Hematopoietic multipotent progenitor cell (in vitro differentiated cells): ENCODE measurements at regions not wholly inside any gene's neighbourhood (a gene's known extent, or its start where the extent isn't known, plus 50 kb on each side); places are given as distances from the start of the nearest gene placed in this dataset.
A peak's percentile ranks its signal among the peaks of the same experiment; 100 is the strongest.

Source experiments
- DNase-seq, 3 donors: peaks; one replicate each; pipeline ENCODE4 v3.0.0-alpha.2; 2011 to 2015; ENCODE audit warnings: low read depth in 2 of 3, low spot score in 2 of 3

DNA sequence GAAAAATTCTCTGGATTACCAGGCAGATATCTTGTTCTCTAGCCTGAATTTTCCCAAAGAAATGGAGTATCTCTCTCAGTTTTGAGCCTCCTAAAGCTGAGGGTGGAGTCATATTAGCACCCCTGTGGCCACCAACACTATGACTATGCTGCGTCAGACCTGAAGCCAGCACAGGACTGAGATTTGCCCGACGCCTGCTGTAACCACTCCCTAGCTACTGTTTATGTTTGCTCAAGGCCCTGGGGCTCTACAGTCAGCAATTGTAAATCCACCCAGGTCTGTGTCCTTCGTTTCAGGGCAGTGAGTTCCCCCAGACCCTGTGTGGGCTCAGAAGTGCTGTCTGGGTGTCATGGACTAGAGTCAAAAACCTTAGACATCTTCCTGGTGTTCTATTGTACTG lies 61.4 kb downstream of the ZXDA start:
- no peak for DNase-seq

- DNase-seq, result no peak
Observed at GRCh38 chrX:57822818-57823217, 87.4 kb downstream of the ZXDA start.

- no peak for DNase-seq
Observed at GRCh38 chrX:57822398-57822797, 87.9 kb downstream of the ZXDA start.

DNA sequence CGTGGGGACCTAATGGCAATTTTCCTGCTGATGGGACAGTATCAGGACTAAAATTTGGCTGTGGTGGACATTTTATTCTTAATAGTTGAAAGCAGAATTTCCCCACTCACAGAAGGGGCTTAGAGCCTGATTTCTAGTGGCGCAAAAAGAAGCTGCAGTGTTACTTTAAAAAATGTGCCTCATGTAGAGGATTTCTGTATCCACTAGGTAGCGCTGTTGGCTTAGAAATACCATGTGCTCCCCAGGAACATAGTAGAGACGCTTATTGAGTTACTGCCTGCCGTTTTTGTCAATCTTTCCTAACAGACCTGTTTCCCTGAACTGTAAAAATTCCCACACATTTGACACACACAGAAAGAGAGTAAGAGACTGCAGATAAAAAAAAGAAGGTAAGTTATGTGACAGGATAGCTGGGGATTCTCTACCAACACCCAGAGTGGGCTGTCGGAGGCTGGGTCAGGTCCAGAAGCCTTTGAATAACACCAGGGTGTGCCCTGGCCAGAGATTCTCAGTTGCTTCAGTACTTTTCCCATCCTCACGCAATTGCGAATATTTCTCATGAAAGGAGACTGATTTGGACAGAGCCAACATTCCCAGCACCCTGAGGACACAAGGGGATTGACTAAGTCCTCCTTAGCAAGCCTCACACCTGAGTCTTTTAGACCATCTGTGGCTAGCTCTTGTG lies 88.4 kb downstream of the ZXDA start:
- peak; percentile 17 to 76 (median 51) for DNase-seq

DNA sequence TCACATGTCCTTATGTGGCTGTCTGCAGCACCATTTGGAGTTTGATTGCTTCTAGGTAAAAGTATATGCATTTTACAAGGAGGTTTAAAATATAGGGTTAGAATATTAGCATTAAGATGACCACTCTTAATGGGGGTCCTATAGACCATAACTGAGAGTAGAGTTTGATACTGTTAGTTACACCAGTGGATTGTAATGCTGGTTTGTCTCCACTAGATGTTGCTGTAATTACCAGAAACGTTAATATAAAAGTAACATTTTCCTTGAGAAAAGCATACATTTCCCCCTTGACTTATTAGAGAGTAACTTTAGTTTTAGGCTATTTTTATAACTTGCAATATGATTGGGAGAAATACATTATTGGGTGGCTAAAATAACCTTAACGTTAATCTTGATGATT lies 93.0 kb downstream of the ZXDA start:
- DNase-seq, result peak in 1 of 3 donors; percentile 18

DNA sequence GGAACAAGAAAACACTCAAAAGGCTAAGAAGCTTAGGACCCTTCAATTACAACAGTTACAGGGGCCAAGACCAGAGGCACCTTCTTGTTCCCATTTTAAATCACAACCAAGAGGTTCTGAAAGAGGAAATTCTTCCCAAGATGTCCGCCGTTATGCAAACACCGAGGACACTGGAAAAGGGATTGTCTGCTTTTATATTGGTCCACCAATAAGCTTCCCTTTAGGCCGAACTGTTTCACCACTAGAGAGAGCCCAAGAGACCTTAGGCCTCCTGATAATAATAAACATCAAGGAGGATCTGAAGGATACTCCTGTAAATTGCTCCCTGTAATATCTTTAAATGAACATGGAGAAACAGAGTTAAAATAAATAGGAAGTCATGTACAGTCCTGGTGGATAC lies 92.6 kb upstream of the NLRP2B start:
- no peak for DNase-seq

DNA sequence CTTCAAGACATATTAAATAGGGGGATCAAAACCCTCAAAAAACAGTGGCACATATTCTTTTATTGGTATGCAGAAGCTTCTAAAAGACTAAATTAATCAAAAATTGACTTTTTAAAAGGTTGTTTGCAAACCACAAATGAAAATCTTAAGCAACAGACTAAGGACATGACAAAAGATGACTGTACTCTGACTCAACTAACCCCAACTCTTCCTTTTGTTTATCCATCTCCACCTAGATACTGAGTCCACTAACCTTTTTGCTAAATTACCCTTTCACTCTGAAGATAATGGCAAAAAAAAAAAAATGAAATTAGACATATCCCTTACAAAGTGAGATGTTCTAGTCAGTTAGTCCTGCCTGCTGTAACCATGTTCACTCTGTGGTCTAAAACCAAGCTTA lies 91.6 kb upstream of the NLRP2B start:
- no peak for DNase-seq

DNA sequence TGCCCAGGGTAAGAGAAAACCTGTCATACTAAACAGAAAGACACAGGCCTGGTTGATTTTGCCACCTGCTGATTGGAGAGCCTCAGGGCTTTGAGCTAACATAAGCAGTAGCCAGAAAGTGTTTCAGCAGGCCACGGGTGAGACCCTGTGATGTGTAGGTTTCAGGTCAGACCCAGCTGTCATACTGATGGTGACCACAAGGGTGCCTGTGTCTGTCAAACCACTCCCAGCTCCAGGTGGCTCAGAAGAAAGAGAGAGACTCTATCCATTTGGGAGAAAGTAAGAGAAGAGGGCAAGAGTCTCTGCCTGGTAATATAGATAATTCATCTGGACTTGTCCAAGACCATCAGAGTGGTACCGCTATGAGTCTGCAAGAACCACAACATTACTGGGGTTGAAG lies 72.8 kb upstream of the NLRP2B start:
- DNase-seq, result no peak

DNA sequence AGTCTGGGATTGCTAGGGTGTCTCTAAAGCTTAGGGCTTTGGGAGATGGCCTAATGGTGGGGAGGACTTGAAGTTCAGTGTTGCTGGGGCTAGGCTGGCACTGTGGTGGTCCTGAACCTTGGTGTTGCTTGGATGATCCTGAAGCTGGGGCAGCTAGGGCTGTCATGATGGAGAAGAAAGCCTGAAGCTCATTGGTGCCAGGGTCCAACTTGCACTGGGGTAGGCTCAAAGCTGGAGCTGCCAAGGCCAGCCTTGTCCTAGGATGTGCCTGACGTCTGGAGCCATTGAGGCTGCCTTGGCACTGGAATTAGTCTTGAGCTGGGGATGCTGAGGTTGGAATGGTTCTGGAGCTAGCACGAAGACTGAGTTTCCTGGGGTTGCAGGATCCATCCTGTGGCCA lies 61.0 kb upstream of the NLRP2B start:
- DNase-seq, result no peak

DNA sequence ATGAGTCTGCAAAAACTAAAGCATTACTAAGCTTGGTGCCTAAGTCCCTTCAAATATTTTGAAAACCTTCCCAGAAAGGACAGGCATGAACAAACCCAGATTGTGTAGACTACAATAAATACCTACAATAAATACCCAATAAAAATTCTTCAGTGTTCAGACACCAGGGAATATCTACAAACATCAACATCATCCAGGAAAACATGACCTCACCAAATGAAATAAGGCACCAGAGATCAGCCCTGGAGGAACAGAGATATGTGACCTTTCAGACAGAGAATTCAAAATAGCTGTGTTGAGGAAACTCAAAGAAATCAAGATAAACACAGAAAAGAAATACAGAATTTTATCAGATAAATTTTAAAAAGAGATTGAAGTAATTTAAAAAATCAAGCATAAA lies 57.8 kb upstream of the NLRP2B start:
- DNase-seq, result no peak
